Fibroblast of lung (primary cell): ENCODE measurements at regions not wholly inside any gene's neighbourhood (a gene's known extent, or its start where the extent isn't known, plus 50 kb on each side); places are given as distances from the start of the nearest gene placed in this dataset.

Source experiments
- DNase-seq, 2 donors: peaks; one replicate each; pipeline versions ENCODE4 v3.0.0 to v3.0.0-alpha.2; 2010; ENCODE audit warnings: low read depth in 2 of 2
- H2AFZ ChIP-seq: 2 replicates; pipeline ENCODE4 v1.5.1; 2012; ENCODE audit warnings: low read length, control low read depth, inconsistent platforms
- H3K27ac ChIP-seq: 2 replicates; pipeline ENCODE4 v1.5.1; 2011; ENCODE audit warnings: low read length, control low read depth; ENCODE audit not compliant: insufficient read depth
- H3K27me3 ChIP-seq: 2 replicates; pipeline ENCODE4 v1.5.1; 2011; ENCODE audit warnings: mild to moderate bottlenecking, low read length; ENCODE audit not compliant: control insufficient read depth, insufficient read depth
- H3K36me3 ChIP-seq: 2 replicates; pipeline ENCODE4 v1.5.1; 2011; ENCODE audit warnings: low read length; ENCODE audit not compliant: control insufficient read depth, insufficient read depth
- H3K4me1 ChIP-seq: 2 replicates; pipeline ENCODE4 v1.5.1; 2011; ENCODE audit warnings: low read length; ENCODE audit not compliant: control insufficient read depth, insufficient read depth; ENCODE audit errors: extremely low read depth
- H3K4me2 ChIP-seq: 2 replicates; pipeline ENCODE4 v1.5.1; 2011; ENCODE audit warnings: low read length, control low read depth; ENCODE audit not compliant: insufficient read depth; ENCODE audit errors: extremely low read depth
- H3K4me3 ChIP-seq, 4 experiments: fragments of 200-600 bp in 1 of 4; sonication (generic) in 1 of 4; replicated peaks in 1 of 4; 2 replicates each; pipeline ENCODE4 v1.5.1; 2011 to 2016; ENCODE audit warnings: low read length in 4 of 4, low read depth in 3 of 4, mild to moderate bottlenecking in 3 of 4, control low read depth in 2 of 4, inconsistent platforms in 1 of 4, mixed read lengths in 1 of 4; ENCODE audit not compliant: insufficient read depth in 1 of 4; ENCODE audit errors: control extremely low read depth in 1 of 4
- H3K79me2 ChIP-seq: 2 replicates; pipeline ENCODE4 v1.5.1; 2012; ENCODE audit warnings: mild to moderate bottlenecking, low read length, inconsistent platforms; ENCODE audit not compliant: control insufficient read depth, insufficient read depth
- H3K9ac ChIP-seq: 2 replicates; pipeline ENCODE4 v1.5.1; 2011; ENCODE audit warnings: mild to moderate bottlenecking, low read length, control low read depth; ENCODE audit not compliant: insufficient read depth
- H3K9me3 ChIP-seq: 2 replicates; pipeline ENCODE4 v1.5.1; 2012; ENCODE audit warnings: low read depth, low read length; ENCODE audit not compliant: control insufficient read depth, insufficient read depth
- H4K20me1 ChIP-seq: 2 replicates; pipeline ENCODE4 v1.5.1; 2011; ENCODE audit warnings: low read length; ENCODE audit not compliant: control insufficient read depth, insufficient read depth; ENCODE audit errors: extremely low read depth
- EZH2 ChIP-seq: IDR thresholded peaks from 2 replicates; pipeline ENCODE4 v1.5.1; 2012; ENCODE audit warnings: low read length, control low read depth, mild to moderate bottlenecking; ENCODE audit errors: missing control alignments
- TF ChIP-seq, protein P1 (sequence below), 2 donors: IDR thresholded peaks in 1 of 2; conservative IDR thresholded peaks in 1 of 2; 1 replicate in 1 of 2; 2 replicates in 1 of 2; pipeline ENCODE4 v1.5.1; 2011 to 2012; ENCODE audit warnings: low read length in 2 of 2, control low read depth in 1 of 2, inconsistent platforms in 1 of 2, low read depth in 1 of 2, mild to moderate bottlenecking in 1 of 2

DNA sequence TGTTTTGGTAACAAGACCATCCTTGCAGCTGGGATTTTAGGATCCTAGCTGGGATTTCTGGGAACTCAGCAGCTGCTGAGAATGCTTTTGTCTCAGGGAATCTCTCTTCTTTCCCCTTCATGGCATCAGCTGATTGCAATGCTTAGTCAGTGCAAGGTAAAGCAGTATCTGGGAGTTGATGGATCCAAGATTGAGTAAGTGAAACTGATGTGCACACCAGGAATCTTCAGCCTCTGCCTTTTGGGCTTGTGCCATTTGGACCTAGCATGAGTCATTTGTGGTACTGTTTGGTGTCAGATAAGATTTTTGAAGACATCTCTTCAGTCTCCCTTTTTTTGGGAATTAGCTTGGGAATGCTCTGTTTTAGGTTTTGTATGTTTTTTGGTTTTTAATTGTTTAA lies 363.3 kb upstream of the TFPI start:
- H3K4me2 ChIP-seq: no peak overlapping the region
- H3K79me2 ChIP-seq: no peaks in the 10 kb centered on the region
- DNase-seq: peak; percentile 29 to 61
- TF ChIP-seq, protein P1, sequence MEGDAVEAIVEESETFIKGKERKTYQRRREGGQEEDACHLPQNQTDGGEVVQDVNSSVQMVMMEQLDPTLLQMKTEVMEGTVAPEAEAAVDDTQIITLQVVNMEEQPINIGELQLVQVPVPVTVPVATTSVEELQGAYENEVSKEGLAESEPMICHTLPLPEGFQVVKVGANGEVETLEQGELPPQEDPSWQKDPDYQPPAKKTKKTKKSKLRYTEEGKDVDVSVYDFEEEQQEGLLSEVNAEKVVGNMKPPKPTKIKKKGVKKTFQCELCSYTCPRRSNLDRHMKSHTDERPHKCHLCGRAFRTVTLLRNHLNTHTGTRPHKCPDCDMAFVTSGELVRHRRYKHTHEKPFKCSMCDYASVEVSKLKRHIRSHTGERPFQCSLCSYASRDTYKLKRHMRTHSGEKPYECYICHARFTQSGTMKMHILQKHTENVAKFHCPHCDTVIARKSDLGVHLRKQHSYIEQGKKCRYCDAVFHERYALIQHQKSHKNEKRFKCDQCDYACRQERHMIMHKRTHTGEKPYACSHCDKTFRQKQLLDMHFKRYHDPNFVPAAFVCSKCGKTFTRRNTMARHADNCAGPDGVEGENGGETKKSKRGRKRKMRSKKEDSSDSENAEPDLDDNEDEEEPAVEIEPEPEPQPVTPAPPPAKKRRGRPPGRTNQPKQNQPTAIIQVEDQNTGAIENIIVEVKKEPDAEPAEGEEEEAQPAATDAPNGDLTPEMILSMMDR (conservative IDR thresholded peaks at IDR 0.05 in 1 of 2, IDR thresholded peaks at IDR 0.05 in 1 of 2; ENCODE audit: low read depth in 1 of 2, low read length in 2 of 2): no peak
- no peak for TF ChIP-seq EZH2
- H3K4me3 ChIP-seq: no peak overlapping the region
- H3K27ac ChIP-seq: no peak overlapping the region
- no peaks in the 10 kb centered on the region for H4K20me1 ChIP-seq
- H3K9ac ChIP-seq: no peak overlapping the region
- no peaks in the 10 kb centered on the region for H3K9me3 ChIP-seq
- no peaks in the 10 kb centered on the region for H3K36me3 ChIP-seq
- H3K27me3 ChIP-seq: no peaks in the 10 kb centered on the region
- no peak overlapping the region for H2AFZ ChIP-seq
- no peaks in the 10 kb centered on the region for H3K4me1 ChIP-seq

DNA sequence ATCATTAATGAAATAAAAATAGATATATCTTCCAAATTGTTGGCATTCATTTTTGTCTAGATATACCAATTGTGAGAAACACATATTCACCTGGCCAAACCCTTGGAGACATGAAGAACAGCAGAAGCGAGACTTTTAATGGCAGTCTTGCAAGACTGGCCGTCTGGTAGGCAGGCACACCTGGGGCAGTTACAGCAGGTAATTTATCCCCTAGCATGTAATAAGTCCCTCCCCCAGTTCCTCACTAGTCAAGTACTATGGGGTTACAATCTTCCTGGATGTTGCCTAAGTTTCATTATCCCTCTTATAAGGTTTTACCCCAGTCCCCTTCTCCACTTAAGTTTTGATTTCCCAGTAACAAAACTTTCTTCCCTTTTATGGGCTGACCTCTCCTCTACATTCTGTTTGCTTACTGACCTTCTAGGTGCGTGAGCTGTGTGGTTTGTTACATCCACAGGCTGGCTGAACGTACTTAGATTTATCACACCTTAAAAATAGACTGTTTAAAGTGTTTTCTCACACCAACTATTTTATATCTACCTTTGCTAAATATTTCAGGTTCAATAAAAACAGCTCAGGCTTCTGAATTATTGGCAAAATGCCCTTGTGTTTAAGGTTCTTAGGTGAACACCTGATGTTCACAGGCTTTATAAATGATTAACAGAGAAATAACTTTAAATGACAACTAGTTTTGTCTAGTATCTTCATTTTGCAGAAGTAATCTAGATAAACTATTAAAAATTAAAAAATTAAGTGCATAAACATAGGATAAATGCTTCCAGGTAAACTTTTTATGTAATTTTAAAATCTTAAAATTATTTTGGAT lies 365.0 kb upstream of the TFPI start:
- H4K20me1 ChIP-seq: no peaks in the 10 kb centered on the region
- no peak overlapping the region for H3K9ac ChIP-seq
- H3K36me3 ChIP-seq: no peaks in the 10 kb centered on the region
- no peak overlapping the region for H3K4me2 ChIP-seq
- no peak overlapping the region for H3K27ac ChIP-seq
- no peak for TF ChIP-seq EZH2
- TF ChIP-seq, protein P1 (conservative IDR thresholded peaks at IDR 0.05 in 1 of 2, IDR thresholded peaks at IDR 0.05 in 1 of 2; ENCODE audit: low read depth in 1 of 2, low read length in 2 of 2): no peak
- no peaks in the 10 kb centered on the region for H3K27me3 ChIP-seq
- H3K79me2 ChIP-seq: no peaks in the 10 kb centered on the region
- DNase-seq: no peak
- H3K4me1 ChIP-seq: no peaks in the 10 kb centered on the region
- no peak overlapping the region for H2AFZ ChIP-seq
- no peak overlapping the region for H3K4me3 ChIP-seq
- H3K9me3 ChIP-seq: no peaks in the 10 kb centered on the region

DNA sequence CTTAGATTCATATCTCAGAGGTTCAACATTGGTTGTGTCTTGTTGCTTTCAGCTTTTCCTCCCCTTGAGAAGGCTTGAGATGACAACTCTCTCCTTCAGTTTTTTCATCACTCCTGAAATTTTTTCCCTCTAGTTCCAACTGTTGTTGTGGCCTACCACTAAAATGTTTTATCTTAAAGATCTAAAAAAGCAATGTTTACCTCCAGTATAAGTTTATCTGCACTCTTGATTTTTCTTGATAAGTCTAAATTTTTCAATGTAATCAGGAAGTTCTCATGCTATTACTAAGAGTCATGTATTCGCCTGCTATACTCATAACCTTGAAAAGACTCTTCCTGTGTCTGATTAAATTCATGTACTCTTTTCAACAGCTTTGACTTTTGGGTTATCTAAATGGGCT lies 366.3 kb upstream of the TFPI start:
- no peak overlapping the region for H3K27ac ChIP-seq
- H3K4me2 ChIP-seq: no peak overlapping the region
- H4K20me1 ChIP-seq: no peaks in the 10 kb centered on the region
- no peak overlapping the region for H3K4me3 ChIP-seq
- H3K4me1 ChIP-seq: no peaks in the 10 kb centered on the region
- H3K9me3 ChIP-seq: no peaks in the 10 kb centered on the region
- TF ChIP-seq EZH2: no peak
- TF ChIP-seq, protein P1 (conservative IDR thresholded peaks at IDR 0.05 in 1 of 2, IDR thresholded peaks at IDR 0.05 in 1 of 2; ENCODE audit: low read depth in 1 of 2, low read length in 2 of 2): no peak
- no peak overlapping the region for H3K9ac ChIP-seq
- no peaks in the 10 kb centered on the region for H3K27me3 ChIP-seq
- H2AFZ ChIP-seq: no peak overlapping the region
- H3K79me2 ChIP-seq: no peaks in the 10 kb centered on the region
- peak in 1 of 2 donors; percentile 4 for DNase-seq
- H3K36me3 ChIP-seq: no peaks in the 10 kb centered on the region
